ENCODE measurements at regions not wholly inside any gene's neighbourhood (a gene's known extent, or its start where the extent isn't known, plus 50 kb on each side); places are given as distances from the start of the nearest gene placed in this dataset.
A peak's percentile ranks its signal among the peaks of the same experiment; 100 is the strongest.

GRCh38 chr12:18857656-18858055 lies 119.7 kb downstream of the CAPZA3 start:
- Histone ChIP-seq H3K4me3 (no peak overlapping the region), H3K27ac (no peak overlapping the region), H3K9me3 (no peaks in the 10 kb centered on the region), H3K4me1 (no peaks in the 10 kb centered on the region), H3K36me3 (no peaks in the 10 kb centered on the region), H3K27me3 (no peaks in the 10 kb centered on the region)
- ATAC-seq (no peak), DNase-seq (no peak)
- intact Hi-C loops (cut with DNase I) = no loop called here
- TF ChIP-seq CTCF (IDR thresholded peaks at IDR 0.05) = no peak

GRCh38 chr12:18859400-18859799 lies 121.5 kb downstream of the CAPZA3 start:
- H3K27me3 ChIP-seq = no peaks in the 10 kb centered on the region
- no peak for TF ChIP-seq CTCF (IDR thresholded peaks at IDR 0.05)
- DNase-seq (no peak), ATAC-seq (no peak)
- no peaks in the 10 kb centered on the region for H3K4me1 ChIP-seq
- no peaks in the 10 kb centered on the region for H3K9me3 ChIP-seq
- intact Hi-C loops (cut with DNase I) = no loop called here
- no peaks in the 10 kb centered on the region for H3K36me3 ChIP-seq
- H3K4me3 ChIP-seq = no peak overlapping the region
- H3K27ac ChIP-seq = no peak overlapping the region

- H3K4me1 ChIP-seq = no peaks in the 10 kb centered on the region
- H3K9me3 ChIP-seq = no peaks in the 10 kb centered on the region
- H3K4me3 ChIP-seq = no peak overlapping the region
- ATAC-seq (peak; percentile 40), DNase-seq (no peak)
- peak in 1 of 2 donors; percentile 52 for TF ChIP-seq CTCF (IDR thresholded peaks at IDR 0.05)
- no peak overlapping the region for H3K27ac ChIP-seq
- no peaks in the 10 kb centered on the region for H3K27me3 ChIP-seq
- H3K36me3 ChIP-seq = no peaks in the 10 kb centered on the region
- intact Hi-C loops (cut with DNase I) = loop anchor here in 1 of 2 donors (10.0 kb wide), 1 partner anchor 313 kb away; no protein-coding TSS in a partner anchor
Observed at GRCh38 chr12:18861287-18861858, 123.5 kb downstream of the CAPZA3 start.

GRCh38 chr12:18863769-18864500 lies 126.0 kb downstream of the CAPZA3 start:
- H3K9me3 ChIP-seq = no peaks in the 10 kb centered on the region
- no peak overlapping the region for H3K4me3 ChIP-seq
- no peak for DNase-seq

More at GRCh38 chr12:18863769-18864500, 126.0 kb downstream of the CAPZA3 start:
- intact Hi-C loops (cut with DNase I) = loop anchor here in 1 of 2 donors (10.0 kb wide), 1 partner anchor 311 kb away; no protein-coding TSS in a partner anchor
- Histone ChIP-seq H3K4me1 (no peaks in the 10 kb centered on the region), H3K27me3 (no peaks in the 10 kb centered on the region), H3K27ac (no peak overlapping the region), H3K36me3 (no peaks in the 10 kb centered on the region)
- no peak for TF ChIP-seq CTCF (IDR thresholded peaks at IDR 0.05)
- no peak for ATAC-seq
